Right atrium auricular region (tissue), 2 donors: ENCODE measurements at regions not wholly inside any gene's neighbourhood (a gene's known extent, or its start where the extent isn't known, plus 50 kb on each side); places are given as distances from the start of the nearest gene placed in this dataset.

Source experiments
- DNase-seq: peaks from one replicate; pipeline ENCODE4 v3.0.0-alpha.2; 2019; ENCODE audit warnings: low spot score
- H3K27ac ChIP-seq, 2 donors: fragments of 200-600 bp; sonication (generic); 1 replicate in 1 of 2; 2 replicates in 1 of 2; pipeline ENCODE4 v1.5.1; 2016 to 2019
- H3K27me3 ChIP-seq, 2 donors: fragments of 200-600 bp; sonication (generic); one replicate each; pipeline versions ENCODE4 v1.5.1 to v1.6.0; 2017 to 2019
- H3K36me3 ChIP-seq: fragments of 200-600 bp; sonication (generic); one replicate; pipeline ENCODE4 v1.5.1; 2016
- H3K4me1 ChIP-seq, 2 donors: fragments of 200-600 bp; sonication (generic); one replicate each; pipeline versions ENCODE4 v1.5.1 to v1.6.0; 2017 to 2019
- H3K4me3 ChIP-seq, 2 donors: fragments of 200-600 bp; sonication (generic); 1 replicate in 1 of 2; 2 replicates in 1 of 2; pipeline ENCODE4 v1.5.1; 2017 to 2019; ENCODE audit warnings: mild to moderate bottlenecking in 1 of 2, moderate library complexity in 1 of 2
- H3K9me3 ChIP-seq, 2 donors: fragments of 200-600 bp; sonication (generic); one replicate each; pipeline ENCODE4 v1.5.1; 2019
- TF ChIP-seq, protein P1 (sequence below), 2 donors: fragments of 200-600 bp; sonication (generic); IDR thresholded peaks; one replicate each; pipeline ENCODE4 v1.5.1; 2019; ENCODE audit warnings: antibody characterized with exemption in 2 of 2

DNA sequence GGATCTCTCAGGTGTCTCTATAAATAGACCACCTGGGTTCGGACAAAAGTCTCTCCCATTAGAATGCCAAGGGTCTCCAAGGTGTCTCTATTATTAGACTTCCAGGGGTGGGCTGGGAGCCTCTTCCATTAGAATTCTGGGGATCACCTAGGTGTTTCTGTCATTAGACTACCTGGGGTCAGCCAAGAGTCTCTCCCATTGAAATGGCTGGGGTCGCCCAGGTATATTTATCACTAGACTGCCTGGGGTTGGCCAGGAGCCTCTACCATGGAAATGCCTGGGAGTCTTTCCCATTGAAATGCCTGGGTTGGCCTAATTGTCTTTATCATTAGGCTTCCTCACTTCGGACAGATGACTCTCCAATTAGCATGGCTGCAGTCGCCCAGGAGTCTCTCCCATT lies 1565.5 kb downstream of the UQCRFS1 start:
- Histone ChIP-seq H3K36me3 (no peaks in the 10 kb centered on the region), H3K27ac (no peak overlapping the region)
- TF ChIP-seq, protein P1, sequence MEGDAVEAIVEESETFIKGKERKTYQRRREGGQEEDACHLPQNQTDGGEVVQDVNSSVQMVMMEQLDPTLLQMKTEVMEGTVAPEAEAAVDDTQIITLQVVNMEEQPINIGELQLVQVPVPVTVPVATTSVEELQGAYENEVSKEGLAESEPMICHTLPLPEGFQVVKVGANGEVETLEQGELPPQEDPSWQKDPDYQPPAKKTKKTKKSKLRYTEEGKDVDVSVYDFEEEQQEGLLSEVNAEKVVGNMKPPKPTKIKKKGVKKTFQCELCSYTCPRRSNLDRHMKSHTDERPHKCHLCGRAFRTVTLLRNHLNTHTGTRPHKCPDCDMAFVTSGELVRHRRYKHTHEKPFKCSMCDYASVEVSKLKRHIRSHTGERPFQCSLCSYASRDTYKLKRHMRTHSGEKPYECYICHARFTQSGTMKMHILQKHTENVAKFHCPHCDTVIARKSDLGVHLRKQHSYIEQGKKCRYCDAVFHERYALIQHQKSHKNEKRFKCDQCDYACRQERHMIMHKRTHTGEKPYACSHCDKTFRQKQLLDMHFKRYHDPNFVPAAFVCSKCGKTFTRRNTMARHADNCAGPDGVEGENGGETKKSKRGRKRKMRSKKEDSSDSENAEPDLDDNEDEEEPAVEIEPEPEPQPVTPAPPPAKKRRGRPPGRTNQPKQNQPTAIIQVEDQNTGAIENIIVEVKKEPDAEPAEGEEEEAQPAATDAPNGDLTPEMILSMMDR (IDR thresholded peaks at IDR 0.05), result no peak

DNA sequence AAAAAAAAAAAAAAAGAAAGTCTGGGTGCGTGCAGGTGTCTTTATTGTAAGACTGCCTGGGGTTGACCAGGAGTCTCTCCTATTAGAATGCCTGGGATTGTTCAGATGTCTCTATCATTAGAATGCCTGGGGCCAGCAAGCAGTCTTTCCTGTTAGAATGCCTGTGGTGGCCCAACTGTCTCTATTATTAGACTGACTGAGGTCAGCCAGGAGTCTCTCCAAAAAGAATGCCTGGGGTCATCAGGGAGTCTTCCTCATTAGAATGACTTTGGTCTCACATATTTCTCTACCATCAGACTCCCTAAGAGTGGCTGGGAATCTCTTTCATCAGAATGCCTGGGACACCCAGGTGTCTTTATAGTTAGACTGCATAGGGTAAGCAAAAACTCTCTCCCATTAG lies 1577.5 kb downstream of the UQCRFS1 start:
- no peaks in the 10 kb centered on the region for H3K27me3 ChIP-seq
- no peaks in the 10 kb centered on the region for H3K4me1 ChIP-seq
- peaks cover 0 to 35% of the 10 kb centered on the region in 2 donors for H3K9me3 ChIP-seq
- H3K4me3 ChIP-seq, result no peak overlapping the region
- DNase-seq, result no peak
- TF ChIP-seq, protein P1 (IDR thresholded peaks at IDR 0.05), result no peak
- H3K27ac ChIP-seq, result no peak overlapping the region
- H3K36me3 ChIP-seq, result no peaks in the 10 kb centered on the region

More for the DNA sequence above, 1565.5 kb downstream of the UQCRFS1 start:
- Histone ChIP-seq H3K9me3 (no peaks in the 10 kb centered on the region), H3K27me3 (no peaks in the 10 kb centered on the region), H3K4me1 (no peaks in the 10 kb centered on the region), H3K4me3 (no peak overlapping the region)
- DNase-seq, result peak; percentile 50

DNA sequence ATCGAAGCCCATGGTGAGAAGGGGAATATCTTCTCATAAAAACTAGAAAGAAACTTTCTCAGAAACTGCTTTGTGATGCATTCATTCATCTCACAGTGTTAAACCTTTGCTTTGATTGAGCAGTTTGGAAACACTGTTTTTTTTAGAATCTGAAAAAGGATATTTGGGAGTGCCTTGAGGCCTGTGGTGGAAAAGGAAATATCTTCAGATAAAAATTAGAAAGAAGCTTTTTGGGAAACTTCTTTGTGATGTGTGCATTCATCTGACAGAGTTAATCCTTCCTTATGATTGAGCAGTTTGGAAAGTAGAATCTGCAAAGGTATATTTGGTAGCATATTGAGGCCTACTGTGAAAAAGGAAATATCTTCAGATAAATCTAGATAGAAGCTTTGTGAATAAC lies 1594.9 kb downstream of the UQCRFS1 start:
- Histone ChIP-seq H3K27ac (no peak overlapping the region), H3K4me1 (no peaks in the 10 kb centered on the region), H3K9me3 (peaks cover 0 to 100% of the 10 kb centered on the region in 2 donors), H3K4me3 (no peak overlapping the region), H3K27me3 (no peaks in the 10 kb centered on the region), H3K36me3 (no peaks in the 10 kb centered on the region)
- TF ChIP-seq, protein P1 (IDR thresholded peaks at IDR 0.05), result no peak
- no peak for DNase-seq

DNA sequence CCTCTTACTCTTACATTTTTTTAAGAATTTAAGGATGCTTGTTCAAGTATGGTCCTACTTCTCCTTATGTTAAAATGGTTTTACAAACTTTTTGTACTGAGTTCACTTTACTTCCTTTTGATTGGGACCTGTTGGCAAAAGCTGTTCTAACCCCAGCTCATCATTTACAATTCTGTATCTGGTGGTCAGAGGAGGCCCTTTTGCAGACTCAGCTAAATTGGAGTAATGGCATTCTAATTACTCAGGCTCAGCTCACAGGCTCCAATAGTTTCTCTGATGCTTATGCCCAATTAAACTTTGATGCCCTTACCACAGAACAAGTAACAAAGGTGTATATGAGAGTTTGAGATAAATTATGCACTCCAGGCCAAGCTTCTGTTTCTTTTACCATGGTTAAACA lies 1632.0 kb downstream of the UQCRFS1 start:
- Histone ChIP-seq H3K4me3 (no peak overlapping the region), H3K27me3 (no peaks in the 10 kb centered on the region), H3K27ac (no peak overlapping the region), H3K4me1 (no peaks in the 10 kb centered on the region), H3K36me3 (no peaks in the 10 kb centered on the region), H3K9me3 (peaks cover 0 to 51% of the 10 kb centered on the region in 2 donors)
- TF ChIP-seq, protein P1 (IDR thresholded peaks at IDR 0.05), result no peak
- no peak for DNase-seq
